NCI-H526 treated with DMSO at 0.1 percent for 48 hours (cell line): ENCODE measurements at regions not wholly inside any gene's neighbourhood (a gene's known extent, or its start where the extent isn't known, plus 50 kb on each side); places are given as distances from the start of the nearest gene placed in this dataset.
A peak's percentile ranks its signal among the peaks of the same experiment; 100 is the strongest.

ENCODE experiments used
- DNase-seq: peaks from one replicate; lab custom pipeline; 2025; lab: John Stamatoyannopoulos, UW

GRCh38 chr5:141777711-141778110 lies 95.7 kb upstream of the ARAP3 start:
- no peak for DNase-seq

GRCh38 chr5:141777130-141777529 lies 95.1 kb upstream of the ARAP3 start:
- no peak for DNase-seq

GRCh38 chr5:141773779-141774562 lies 91.9 kb upstream of the ARAP3 start:
- DNase-seq = no peak

GRCh38 chr5:141772281-141772680 lies 90.3 kb upstream of the ARAP3 start:
- no peak for DNase-seq

- DNase-seq = no peak
These were observed 89.5 kb upstream of the ARAP3 start for GRCh38 chr5:141771562-141771961.

GRCh38 chr5:141771031-141771430 lies 89.0 kb upstream of the ARAP3 start:
- no peak for DNase-seq

- no peak for DNase-seq
These were observed 87.6 kb upstream of the ARAP3 start for GRCh38 chr5:141769671-141770070.

- no peak for DNase-seq
These were observed 85.6 kb upstream of the ARAP3 start for GRCh38 chr5:141767671-141768070.

- no peak for DNase-seq
These were observed 84.0 kb upstream of the ARAP3 start for GRCh38 chr5:141765896-141766551.

GRCh38 chr5:141763541-141763940 lies 81.5 kb upstream of the ARAP3 start:
- DNase-seq = no peak

GRCh38 chr5:141762790-141763368 lies 80.8 kb upstream of the ARAP3 start:
- no peak for DNase-seq

GRCh38 chr5:141762316-141762715 lies 80.3 kb upstream of the ARAP3 start:
- DNase-seq = no peak

GRCh38 chr5:141760753-141761152 lies 78.7 kb upstream of the ARAP3 start:
- no peak for DNase-seq

GRCh38 chr5:141760193-141760592 lies 78.2 kb upstream of the ARAP3 start:
- DNase-seq = peak; percentile 32

GRCh38 chr5:141758310-141758998 lies 76.4 kb upstream of the ARAP3 start:
- peak; percentile 68 for DNase-seq

- peak; percentile 38 for DNase-seq
These were observed 75.4 kb upstream of the ARAP3 start for GRCh38 chr5:141757402-141757801.

- no peak for DNase-seq
These were observed 74.2 kb upstream of the ARAP3 start for GRCh38 chr5:141756196-141756595.

GRCh38 chr5:141753971-141754713 lies 72.1 kb upstream of the ARAP3 start:
- no peak for DNase-seq

- DNase-seq = no peak
These were observed 71.3 kb upstream of the ARAP3 start for GRCh38 chr5:141753143-141753970.

- DNase-seq = peak; percentile 93
These were observed 65.4 kb upstream of the ARAP3 start for GRCh38 chr5:141747152-141748141.
